GM12892 (cell line): ENCODE measurements at regions not wholly inside any gene's neighbourhood (a gene's known extent, or its start where the extent isn't known, plus 50 kb on each side); places are given as distances from the start of the nearest gene placed in this dataset.

Source experiments
- POLR2A ChIP-seq: IDR thresholded peaks from 2 replicates; pipeline ENCODE4 v1.6.1; 2011; ENCODE audit warnings: low read depth, low read length, control low read depth
- POLR2AphosphoS5 ChIP-seq: IDR thresholded peaks from 2 replicates; pipeline ENCODE4 v1.6.1; 2011; ENCODE audit warnings: low read depth, low read length, control low read depth
- TAF1 ChIP-seq: IDR thresholded peaks from 2 replicates; pipeline ENCODE4 v1.6.1; 2011; ENCODE audit warnings: low read depth, mild to moderate bottlenecking, control low read depth, low read length, borderline replicate concordance

DNA sequence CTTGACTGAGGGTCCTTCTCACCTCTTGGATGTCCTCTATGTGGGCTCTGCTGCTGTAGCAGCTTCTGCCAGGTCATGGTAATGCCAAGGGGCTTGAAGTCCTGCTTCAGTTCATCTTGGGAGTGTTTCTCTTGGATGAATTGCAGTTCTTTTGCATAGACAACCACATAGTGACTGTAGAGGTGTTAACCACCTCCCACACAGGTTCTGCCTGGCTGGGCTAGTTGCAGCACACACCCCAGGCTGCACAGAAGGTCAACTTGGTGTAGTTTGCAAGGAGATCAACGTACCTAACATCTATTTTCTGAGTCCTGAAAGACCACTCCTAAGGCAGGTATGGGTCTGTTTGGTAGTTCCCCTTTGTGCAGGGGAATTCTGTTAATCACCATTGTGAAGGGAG, 108.1 kb downstream of the ADCYAP1 start:
- TF ChIP-seq POLR2AphosphoS5 (no peak), POLR2A (no peak), TAF1 (no peak)
